ENCODE measurements at regions not wholly inside any gene's neighbourhood (a gene's known extent, or its start where the extent isn't known, plus 50 kb on each side); places are given as distances from the start of the nearest gene placed in this dataset.
"Not testable (repeated sequence)": the region's sequence is repeated elsewhere in the genome, so short reads cannot be mapped to it uniquely, and the experiment has no call there.

DNA sequence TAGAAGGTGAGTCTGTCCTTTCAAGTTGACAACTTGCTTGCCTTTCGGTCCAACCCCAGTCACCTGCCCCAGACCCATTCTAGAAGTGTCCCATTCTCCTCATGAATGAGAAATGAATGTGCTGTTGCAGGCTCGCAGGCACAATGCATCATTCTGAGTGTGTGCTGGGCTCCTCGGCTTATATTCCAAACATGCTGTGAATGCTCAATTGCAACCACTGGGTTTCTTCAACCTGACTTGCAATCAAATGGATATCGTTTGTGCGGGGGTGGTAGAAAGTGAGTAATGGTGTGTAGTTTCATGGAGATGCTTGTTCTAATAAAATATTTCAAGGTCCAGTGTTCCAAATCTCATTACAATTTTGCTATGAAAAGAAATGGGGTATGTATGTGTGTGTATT is 256.6 kb upstream of the IL12B start:
- H3K27ac ChIP-seq: no peak overlapping the region
- TF ChIP-seq, protein P1, sequence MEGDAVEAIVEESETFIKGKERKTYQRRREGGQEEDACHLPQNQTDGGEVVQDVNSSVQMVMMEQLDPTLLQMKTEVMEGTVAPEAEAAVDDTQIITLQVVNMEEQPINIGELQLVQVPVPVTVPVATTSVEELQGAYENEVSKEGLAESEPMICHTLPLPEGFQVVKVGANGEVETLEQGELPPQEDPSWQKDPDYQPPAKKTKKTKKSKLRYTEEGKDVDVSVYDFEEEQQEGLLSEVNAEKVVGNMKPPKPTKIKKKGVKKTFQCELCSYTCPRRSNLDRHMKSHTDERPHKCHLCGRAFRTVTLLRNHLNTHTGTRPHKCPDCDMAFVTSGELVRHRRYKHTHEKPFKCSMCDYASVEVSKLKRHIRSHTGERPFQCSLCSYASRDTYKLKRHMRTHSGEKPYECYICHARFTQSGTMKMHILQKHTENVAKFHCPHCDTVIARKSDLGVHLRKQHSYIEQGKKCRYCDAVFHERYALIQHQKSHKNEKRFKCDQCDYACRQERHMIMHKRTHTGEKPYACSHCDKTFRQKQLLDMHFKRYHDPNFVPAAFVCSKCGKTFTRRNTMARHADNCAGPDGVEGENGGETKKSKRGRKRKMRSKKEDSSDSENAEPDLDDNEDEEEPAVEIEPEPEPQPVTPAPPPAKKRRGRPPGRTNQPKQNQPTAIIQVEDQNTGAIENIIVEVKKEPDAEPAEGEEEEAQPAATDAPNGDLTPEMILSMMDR (IDR thresholded peaks at IDR 0.05): no peak
- no peak for TF ChIP-seq ZFX (IDR thresholded peaks at IDR 0.05; ENCODE audit: borderline replicate concordance)

DNA sequence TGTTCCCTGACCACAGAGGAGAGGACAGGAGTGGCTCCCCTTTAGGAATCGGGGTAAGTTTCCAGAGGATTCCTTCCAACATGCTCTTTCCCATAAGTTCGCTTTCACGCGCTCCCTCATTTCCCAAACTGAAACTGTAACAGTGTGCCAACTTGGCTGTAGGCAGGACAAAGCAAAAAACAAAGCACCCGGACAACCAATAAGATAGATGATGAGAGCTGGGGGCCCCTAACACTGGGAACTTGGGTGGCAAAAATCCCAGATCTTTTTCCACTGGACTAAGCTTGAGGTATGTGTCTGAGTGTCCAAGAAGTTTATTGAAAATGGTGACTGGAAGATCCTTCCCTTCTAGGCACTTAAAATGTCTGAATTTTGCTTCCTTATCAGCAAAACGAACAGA is 258.7 kb upstream of the IL12B start:
- TF ChIP-seq, protein P1 (IDR thresholded peaks at IDR 0.05): no peak
- TF ChIP-seq ZFX (IDR thresholded peaks at IDR 0.05; ENCODE audit: borderline replicate concordance): no peak
- no peak overlapping the region for H3K27ac ChIP-seq

DNA sequence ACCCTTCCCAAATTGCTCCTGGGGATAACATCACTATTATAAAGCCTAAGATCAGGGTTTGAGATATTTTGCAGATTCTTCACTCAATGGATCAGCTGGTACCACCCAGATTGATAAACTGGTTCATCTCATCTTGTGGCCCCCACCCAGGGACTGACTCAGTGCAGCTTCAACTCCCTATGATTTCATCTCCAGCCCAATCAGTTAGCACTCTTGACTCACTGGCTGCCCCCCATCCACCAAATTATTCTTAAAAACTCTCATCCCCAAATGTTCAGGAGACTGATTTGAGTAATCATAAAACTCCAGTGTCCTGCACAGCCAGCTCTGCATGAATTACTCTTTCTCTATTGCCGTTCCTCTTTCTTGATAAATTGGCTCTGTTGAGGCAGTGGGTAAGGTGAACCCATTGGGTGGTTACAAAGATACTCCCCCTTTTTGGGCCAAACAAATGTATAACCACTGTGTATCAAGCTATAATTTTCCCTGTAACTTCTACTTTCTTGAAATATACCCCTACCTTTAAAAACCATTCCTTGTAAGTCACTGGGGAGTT is 263.3 kb upstream of the IL12B start:
- TF ChIP-seq, protein P1 (IDR thresholded peaks at IDR 0.05): no peak
- no peak for TF ChIP-seq ZFX (IDR thresholded peaks at IDR 0.05; ENCODE audit: borderline replicate concordance)
- H3K27ac ChIP-seq: no peak overlapping the region

DNA sequence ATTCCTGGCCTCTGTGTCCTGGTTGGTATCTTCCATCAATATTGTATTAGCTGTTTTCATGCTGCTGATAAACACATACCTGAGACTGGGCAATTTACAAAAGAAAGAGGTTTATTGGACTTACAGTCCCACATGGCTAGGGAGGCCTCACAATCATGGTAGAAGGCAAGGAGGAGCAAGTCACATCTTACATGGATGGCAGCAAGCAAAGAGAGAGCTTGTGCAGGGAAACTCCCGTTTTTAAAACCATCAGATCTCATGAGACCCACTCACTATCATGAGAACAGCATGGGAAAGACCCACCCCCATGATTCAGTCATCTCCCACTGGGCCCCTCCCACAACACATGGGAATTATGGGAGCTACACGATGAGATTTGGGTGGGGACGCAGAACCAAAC is 265.3 kb upstream of the IL12B start:
- not testable (repeated sequence) for H3K27ac ChIP-seq

DNA sequence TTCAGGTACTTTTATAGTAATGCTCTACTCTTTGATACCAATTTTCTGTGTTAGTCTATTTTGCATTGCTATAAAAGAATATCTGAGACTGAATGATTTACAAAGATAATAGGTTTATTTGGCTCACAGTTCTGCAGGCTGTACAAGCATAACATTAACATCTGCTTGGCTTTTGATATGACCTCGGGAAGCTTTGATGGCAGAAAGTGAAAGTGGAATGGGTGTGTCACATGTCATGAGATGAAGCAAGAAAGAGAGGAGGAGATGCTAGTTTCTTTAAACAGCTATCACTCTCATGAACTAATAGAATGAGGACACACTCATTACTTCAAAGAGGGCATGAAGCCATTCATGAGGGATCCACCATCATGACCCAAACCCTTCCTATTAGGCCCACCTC is 270.9 kb upstream of the IL12B start:
- no peak overlapping the region for H3K27ac ChIP-seq
- no peak for TF ChIP-seq ZFX (IDR thresholded peaks at IDR 0.05; ENCODE audit: borderline replicate concordance)
- TF ChIP-seq, protein P1 (IDR thresholded peaks at IDR 0.05): no peak

DNA sequence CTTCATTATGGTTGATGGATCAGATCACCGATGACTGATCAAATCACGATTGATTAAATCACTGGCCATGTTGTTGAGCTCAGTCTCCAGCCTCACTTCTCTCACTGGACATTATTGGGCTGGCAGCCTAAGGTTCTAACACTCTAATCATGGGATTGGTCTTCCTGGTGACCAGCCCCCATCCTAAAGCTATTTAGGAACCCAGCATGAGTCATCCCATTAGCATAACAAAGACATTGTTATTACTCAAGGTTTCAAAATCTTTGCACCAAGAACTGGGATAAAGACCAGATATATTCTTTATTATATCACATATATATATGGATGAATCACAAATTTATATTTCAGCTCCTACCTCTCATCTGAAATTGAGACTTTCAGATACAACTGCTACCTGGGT is 272.1 kb upstream of the IL12B start:
- TF ChIP-seq, protein P1 (IDR thresholded peaks at IDR 0.05): no peak
- no peak for TF ChIP-seq ZFX (IDR thresholded peaks at IDR 0.05; ENCODE audit: borderline replicate concordance)

DNA sequence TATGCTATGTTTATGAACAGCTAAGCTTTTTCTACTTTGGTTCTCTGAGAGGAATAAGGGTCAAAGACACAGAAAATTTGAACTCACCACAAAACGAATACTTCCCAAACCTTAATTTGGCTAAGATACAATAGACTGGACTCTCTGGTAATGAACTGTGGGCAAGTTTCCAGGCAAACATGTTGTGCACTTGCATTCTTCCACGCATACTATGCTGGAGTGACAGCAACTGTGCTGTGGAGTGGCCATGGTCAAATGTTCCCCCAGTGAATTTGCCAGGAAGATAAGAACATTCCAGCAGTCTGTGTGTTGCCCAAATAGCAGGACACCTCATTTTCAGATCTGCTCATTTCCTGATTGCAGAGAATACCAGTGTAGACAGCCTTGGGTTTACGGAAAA is 275.3 kb upstream of the IL12B start:
- no peak for TF ChIP-seq ZFX (IDR thresholded peaks at IDR 0.05; ENCODE audit: borderline replicate concordance)
- TF ChIP-seq, protein P1 (IDR thresholded peaks at IDR 0.05): no peak
- H3K27ac ChIP-seq: no peak overlapping the region

More for the DNA sequence above, 272.1 kb upstream of the IL12B start:
- no peak overlapping the region for H3K27ac ChIP-seq

DNA sequence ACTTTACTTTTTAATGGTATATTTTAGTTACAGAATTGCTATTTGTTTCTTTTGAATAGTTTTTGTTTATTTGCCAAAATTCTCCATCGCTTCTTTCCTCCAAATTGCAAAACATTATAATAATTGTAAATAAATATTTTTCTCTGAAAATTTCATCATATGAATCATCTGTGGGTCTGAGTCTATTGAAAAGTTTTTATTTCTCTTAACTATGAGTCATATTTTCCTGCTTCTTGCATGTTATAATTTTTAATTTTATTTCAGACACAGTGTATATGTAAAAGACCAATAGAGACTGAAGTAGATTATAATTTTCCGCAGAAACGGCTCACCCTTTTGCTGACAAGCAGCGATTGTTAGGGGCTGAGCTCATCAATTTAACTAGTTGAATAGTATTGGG is 279.1 kb upstream of the IL12B start:
- TF ChIP-seq, protein P1 (IDR thresholded peaks at IDR 0.05): no peak
- no peak for TF ChIP-seq ZFX (IDR thresholded peaks at IDR 0.05; ENCODE audit: borderline replicate concordance)
- H3K27ac ChIP-seq: no peak overlapping the region
